ENCODE measurements at regions not wholly inside any gene's neighbourhood (a gene's known extent, or its start where the extent isn't known, plus 50 kb on each side); places are given as distances from the start of the nearest gene placed in this dataset.

DNA sequence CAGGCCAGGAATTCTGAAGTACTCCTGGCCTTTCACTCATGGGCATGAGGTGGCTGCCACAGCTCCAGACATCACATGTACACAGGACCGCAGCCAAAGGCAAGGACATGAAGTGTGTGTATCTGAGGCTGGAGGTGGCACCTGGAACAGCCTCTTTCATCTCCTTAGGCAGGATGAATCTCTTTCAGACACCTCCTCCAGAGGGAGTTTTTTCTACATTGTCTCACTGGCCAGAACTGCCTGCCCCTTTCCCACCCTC is 142.8 kb downstream of the BARX1 start:
- TF ChIP-seq, protein P1, sequence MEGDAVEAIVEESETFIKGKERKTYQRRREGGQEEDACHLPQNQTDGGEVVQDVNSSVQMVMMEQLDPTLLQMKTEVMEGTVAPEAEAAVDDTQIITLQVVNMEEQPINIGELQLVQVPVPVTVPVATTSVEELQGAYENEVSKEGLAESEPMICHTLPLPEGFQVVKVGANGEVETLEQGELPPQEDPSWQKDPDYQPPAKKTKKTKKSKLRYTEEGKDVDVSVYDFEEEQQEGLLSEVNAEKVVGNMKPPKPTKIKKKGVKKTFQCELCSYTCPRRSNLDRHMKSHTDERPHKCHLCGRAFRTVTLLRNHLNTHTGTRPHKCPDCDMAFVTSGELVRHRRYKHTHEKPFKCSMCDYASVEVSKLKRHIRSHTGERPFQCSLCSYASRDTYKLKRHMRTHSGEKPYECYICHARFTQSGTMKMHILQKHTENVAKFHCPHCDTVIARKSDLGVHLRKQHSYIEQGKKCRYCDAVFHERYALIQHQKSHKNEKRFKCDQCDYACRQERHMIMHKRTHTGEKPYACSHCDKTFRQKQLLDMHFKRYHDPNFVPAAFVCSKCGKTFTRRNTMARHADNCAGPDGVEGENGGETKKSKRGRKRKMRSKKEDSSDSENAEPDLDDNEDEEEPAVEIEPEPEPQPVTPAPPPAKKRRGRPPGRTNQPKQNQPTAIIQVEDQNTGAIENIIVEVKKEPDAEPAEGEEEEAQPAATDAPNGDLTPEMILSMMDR (IDR thresholded peaks at IDR 0.05; ENCODE audit: insufficient read depth, low read length) = no peak
- no peak for DNase-seq (ENCODE audit: low read depth)
- no peak overlapping the region for H3K4me3 ChIP-seq (ENCODE audit: low read depth, low read length)

DNA sequence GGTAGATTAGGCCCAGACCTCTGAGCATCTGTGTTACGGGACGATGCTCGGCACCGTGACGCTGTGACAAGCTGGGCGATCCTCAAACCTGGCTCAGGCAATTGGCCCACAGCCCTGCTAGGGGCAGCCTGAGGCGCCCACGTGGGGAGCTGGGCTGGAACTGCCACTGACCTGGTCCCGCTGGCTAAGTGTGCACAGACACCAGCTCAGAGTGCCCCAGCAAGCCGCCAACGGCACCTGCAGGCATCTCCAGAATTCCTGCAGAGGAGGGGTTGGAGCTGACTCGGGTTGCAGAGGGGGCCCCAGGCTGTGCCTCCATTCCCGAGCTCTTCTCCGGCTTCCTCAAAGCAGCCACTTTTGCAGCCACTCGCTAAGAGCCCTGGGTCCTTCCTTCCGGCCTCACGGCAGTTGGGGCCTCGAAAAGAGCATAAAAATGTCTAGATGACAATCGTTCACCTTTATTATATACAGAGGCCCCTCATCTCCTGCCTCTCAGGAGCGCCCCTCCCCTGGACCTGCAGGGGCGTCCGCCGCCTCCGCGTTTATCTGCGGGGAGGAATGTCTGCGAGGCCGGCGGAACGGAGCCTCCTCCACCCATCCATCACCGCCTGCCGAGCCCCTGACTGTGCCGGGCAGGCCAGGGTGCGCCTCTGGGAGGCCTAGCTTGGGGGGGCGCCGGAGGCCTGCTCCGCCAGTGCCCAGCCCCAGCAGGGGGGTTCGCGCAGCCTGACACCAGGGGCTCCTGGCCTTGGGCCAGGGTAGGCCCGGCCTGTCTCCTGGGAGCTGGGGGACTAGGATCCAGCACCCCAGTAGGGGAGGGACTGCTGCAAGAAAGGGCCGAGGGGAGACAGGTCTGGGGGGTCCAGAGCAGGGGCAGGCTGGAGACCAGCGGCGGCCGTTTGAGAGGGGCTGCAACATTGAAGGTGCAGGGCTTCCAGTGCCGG is 144.9 kb downstream of the BARX1 start:
- no peak for DNase-seq (ENCODE audit: low read depth)
- TF ChIP-seq, protein P1 (IDR thresholded peaks at IDR 0.05; ENCODE audit: insufficient read depth, low read length) = no peak
- H3K4me3 ChIP-seq (ENCODE audit: low read depth, low read length) = no peak overlapping the region

DNA sequence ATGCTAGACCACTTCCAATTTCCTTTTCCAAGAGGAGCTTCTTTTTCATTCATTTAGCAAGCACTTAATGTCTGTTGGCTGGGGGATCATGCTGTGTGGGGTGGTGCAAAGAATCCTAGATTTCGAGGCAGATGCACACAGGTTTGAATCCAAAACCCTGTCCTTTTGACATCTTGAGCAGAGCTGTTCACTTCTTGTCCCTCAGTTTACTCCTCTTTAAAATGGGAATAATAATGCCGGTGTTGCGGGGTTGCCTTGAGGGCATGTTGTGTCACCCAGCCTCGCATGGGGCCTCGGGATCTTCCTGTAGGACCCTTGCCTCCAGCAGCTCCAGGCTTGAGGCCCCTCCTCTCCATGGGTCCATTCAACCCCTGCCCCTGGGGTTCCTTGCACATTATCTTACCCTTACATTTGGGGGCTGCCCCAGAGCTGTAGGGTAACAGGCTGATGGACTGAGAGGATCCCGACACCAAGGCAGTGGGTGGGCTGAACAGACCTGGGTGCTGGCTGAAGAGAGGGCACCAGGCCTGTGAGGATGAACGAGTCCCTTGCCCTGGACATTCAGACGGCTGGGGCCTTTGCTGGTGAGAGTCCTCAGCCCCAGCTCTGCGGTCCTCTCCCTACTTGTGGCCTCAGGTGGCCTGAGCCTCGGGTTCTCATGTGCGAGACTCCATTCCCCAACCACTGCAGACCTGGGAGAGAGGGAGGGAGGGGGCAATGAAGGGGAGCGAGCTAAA is 145.8 kb downstream of the BARX1 start:
- TF ChIP-seq, protein P1 (IDR thresholded peaks at IDR 0.05; ENCODE audit: insufficient read depth, low read length) = no peak
- DNase-seq (ENCODE audit: low read depth) = no peak
- no peak overlapping the region for H3K4me3 ChIP-seq (ENCODE audit: low read depth, low read length)

DNA sequence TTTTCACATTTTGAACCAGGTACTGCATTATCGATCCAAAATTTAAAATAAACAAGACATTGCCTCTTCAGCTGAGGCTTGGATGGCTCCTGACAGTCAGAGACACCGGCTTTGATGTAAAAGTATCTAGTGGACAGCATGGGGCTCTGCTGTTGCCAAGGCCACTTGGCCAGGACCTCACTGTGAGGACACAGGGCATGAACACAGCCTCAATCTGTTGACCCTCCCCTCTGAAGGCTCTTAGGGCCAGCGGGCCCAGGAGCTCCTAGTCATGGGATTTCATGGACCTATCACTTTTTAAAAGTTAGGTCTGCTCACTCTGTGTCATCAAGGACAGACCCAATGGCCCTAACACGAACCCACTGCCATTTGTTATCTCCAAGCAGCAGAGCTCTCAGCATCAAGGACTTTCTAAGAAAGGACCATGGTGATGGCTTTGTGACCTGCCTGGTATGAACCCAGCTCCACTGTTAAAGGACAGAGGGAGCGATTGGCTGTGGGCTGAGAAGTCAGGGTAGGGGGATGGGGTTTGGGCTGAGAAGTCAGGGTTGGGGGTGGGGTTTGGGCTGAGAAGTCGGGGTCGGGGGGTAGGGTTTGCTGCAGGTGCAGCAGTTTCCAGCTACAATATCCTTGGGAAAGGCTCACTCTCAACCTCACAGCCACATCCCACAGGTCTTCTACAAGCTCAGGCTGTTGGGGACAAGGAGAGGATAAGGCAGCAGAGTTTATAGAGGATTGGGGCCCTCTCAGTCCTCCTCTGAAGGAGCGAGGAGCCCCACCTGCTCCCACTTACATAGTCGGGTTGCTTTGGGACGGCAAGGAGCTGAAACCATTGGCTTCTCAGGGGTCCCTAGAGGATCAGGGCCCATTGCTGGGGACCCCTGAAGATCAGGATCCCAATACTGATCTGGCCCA is 146.8 kb downstream of the BARX1 start:
- no peak for DNase-seq (ENCODE audit: low read depth)
- TF ChIP-seq, protein P1 (IDR thresholded peaks at IDR 0.05; ENCODE audit: insufficient read depth, low read length) = no peak
- no peak overlapping the region for H3K4me3 ChIP-seq (ENCODE audit: low read depth, low read length)

DNA sequence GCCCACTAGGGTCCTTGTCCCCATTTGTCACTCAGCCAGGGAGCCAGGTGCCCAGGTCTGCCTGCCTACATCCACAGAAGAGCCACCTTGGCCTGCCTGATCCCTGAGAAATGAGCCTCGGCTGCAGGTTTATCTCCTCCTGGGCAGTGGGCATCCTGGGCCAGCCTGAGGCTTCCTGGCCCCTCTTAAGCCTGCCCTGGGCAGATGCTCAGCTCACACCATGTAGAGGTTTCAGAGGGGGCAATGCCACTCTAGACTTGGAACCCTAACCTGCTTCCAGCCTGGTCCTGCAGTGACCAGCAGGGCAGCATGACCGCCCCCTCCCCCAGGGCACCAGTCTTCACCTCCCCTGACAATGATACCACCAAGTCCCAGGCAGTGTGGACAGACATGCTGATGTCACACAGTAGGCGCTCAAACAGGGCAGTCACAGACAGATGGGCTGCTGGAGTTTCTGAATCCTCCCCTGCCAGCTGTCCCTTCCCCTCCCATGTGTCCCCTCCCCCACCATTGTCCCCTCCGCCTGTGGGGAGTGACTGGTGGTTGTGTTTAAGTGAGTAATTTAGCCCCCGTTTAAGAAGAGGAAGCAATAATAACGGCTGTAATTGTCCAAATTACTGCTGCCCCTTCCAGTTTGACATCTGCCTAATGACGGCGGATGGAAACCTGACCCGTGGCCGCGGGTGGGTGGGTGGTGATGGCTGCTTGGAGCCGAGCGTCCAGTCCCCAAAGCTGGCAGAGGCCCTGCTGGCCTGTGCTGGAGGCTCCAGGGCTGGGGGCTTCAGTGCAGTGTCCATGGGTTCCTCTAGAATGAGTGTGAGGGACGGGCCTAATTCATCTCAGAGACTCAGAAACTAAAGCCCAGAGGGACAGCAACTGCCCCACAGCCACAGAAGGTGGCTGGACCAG is 147.7 kb downstream of the BARX1 start:
- TF ChIP-seq, protein P1 (IDR thresholded peaks at IDR 0.05; ENCODE audit: insufficient read depth, low read length) = no peak
- H3K4me3 ChIP-seq (ENCODE audit: low read depth, low read length) = no peak overlapping the region
- no peak for DNase-seq (ENCODE audit: low read depth)
